Stimulated activated CD8-positive, alpha-beta memory T cell treated with anti-CD3 and anti-CD28 coated beads, Interleukin-7, amount 100 ng/mL, for 4 hours (primary cell): ENCODE measurements at regions not wholly inside any gene's neighbourhood (a gene's known extent, or its start where the extent isn't known, plus 50 kb on each side); places are given as distances from the start of the nearest gene placed in this dataset.
"Not testable (repeated sequence)": the region's sequence is repeated elsewhere in the genome, so short reads cannot be mapped to it uniquely, and the experiment has no call there.

Experiments used
- DNase-seq, 2 donors: peaks; one replicate each; pipeline ENCODE4 v3.0.0-alpha.2; 2020; ENCODE audit warnings: low read depth in 2 of 2

GRCh38 chr2:180695586-180696401 lies 284.6 kb upstream of the UBE2E3 start:
- DNase-seq: no peak

DNA sequence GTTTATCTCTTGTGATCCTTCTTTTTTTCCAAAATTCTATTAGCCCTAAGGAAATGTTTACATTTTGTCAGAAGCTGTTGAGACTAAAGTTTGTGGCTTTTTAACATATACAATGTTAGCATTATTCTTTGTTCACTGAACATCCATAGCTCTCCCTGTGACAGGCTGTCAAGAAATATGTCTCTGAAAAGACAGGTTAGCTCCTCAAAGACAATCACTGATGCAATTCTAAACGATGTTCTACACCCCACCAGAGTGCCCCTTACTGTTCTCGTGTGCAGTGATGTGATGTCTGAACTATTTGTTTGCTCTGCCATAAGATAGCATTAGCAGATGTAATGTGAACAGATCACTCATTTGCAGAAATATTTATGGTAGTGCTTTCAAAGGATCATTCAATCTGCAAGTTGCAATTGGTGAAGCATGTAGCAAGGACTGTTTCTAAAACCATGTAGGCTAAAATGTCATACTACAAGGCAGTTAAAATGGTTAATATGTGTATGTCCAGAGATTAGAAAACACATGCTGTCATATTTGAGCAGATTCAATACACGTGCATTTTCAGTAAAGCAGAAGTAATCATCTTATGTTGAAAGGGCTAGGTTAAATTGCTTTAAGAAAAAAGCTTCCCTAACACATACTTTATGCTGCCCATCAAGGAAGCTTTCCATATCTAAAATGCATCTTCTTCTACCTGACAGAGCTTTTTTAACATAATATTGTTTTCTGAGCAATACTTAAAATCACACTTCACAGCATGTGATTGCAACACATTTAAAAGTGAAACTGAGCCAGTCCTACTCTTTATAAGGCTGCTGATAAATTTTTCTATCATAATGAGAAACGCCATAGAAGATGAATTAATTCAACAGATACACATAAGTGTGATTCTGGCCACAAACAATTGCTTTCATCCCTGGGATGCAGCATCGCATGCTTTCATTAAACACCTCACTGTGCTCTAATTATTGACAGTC lies 285.7 kb upstream of the UBE2E3 start:
- no peak for DNase-seq

DNA sequence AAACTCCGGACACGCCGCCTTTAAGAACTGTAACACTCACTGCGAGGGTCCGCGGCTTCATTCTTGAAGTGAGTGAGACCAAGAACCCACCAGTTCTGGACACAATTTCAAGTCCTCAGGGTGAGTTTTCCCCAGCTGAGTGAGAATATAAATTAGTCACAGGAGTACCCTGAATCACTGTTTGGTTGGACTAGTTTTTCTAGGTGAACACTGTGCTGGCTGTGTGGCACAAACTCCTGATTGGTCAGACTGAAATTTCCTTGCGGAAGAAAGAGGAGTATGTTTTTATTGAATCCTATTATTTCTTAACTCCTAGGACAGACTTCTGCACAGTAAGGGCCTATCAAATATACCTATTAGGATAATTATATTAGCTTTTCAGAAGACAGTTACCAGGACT lies 288.1 kb upstream of the UBE2E3 start:
- DNase-seq: no peak

GRCh38 chr2:180691855-180692223 lies 288.6 kb upstream of the UBE2E3 start:
- not testable (repeated sequence) for DNase-seq

GRCh38 chr2:180691186-180691854 lies 289.1 kb upstream of the UBE2E3 start:
- DNase-seq: not testable (repeated sequence)

DNA sequence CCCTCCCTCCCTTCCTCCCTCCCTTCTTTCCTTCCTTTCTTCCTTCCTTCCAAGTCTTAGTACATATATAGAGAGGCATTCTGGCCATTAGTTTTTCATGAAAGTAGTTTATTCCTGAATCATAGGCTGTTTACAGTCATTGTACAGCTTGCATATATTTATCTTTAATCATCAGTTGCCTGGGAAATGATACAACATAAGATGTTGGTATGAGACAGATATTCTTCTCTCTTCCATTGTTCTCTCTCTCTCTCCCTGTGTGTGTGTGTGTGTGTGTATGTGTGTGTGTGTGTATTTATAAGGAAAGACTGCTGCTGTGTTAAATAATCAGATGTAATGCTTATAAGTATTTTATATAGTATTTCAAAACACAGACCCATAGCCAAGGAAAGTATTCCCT lies 289.8 kb upstream of the UBE2E3 start:
- no peak for DNase-seq

DNA sequence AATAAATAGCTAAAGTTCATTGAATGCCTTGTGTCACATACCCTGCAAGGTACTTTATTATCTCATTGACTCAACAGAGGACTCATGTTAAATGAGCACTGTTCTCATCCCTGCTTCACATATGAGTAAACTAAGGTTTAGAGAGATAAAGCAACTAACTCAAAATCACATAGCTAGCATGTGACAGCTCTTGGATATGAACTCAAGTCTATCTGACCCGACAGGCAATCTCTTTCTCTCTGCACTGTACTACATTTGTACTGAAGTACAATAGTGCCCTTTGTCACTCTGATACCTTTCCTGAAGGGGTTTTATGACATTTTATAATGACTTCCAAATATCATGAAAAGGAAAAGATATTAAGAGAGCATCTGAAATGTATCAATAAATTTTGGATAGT lies 297.5 kb upstream of the UBE2E3 start:
- DNase-seq: no peak

DNA sequence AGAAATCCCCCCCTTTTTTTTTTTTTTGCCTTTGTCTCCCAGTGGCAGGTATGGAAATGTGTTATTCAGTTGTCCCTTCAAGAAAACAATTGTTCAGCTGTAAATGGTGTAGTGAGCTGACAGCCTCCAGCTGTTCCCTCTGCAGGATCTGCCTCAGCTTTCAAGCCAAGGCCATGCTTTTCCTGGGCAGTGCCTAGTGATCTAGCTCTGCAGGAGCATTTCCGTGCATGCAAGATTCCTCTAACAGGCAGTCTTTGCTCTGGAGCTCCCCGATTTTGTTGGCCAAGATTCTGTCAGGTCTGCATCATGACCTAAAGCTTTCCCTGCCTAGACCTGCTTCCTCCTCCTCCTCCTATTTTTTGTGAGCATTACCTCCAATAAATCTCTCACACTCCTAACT lies 300.7 kb upstream of the UBE2E3 start:
- DNase-seq: no peak

- DNase-seq: no peak
These were observed 301.8 kb upstream of the UBE2E3 start for GRCh38 chr2:180678625-180678972.

GRCh38 chr2:180677930-180678624 lies 302.3 kb upstream of the UBE2E3 start:
- DNase-seq: no peak

DNA sequence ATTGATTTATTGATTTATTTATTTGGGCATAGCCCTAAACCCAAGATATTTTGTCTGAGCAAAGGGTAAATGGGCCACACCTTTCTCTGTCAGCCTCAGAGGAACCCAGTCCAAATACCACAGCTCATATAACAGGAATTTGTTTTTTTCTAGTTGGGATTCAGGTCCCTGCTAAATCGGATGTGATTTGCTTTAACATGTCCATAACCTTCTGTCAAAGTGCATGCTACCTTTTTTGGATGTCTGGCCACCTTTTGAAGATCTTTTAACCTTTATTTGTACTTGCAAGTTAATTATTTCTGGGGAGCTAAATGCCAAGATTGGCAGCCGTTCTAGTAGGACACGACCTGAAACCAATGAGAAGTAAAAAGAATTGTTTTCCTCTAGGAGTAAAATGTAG lies 303.2 kb upstream of the UBE2E3 start:
- DNase-seq: no peak

DNA sequence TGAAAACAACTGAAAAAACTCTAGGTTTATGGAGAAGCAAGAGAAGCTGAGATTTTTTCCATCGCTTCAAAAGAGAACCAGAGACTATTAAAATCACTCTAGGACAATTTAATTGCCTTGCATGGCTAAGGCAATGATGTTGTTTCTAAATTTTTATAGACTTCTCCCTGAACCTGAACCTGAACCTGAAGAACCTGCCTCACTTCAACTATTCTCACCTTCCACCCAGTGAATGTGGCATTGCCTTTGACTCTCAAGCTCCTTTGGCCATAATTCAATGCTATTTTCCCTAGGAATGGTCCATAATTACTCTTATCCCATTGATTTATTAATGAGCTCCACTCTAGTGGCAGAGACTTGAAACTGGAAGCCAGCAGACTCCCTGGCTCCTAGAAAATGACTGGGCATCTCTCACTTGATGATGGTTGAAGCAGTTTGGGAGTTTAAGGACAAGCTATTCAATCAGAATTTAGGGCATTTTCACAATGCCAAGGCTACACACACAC lies 303.8 kb upstream of the UBE2E3 start:
- no peak for DNase-seq

GRCh38 chr2:180675170-180675569 lies 305.2 kb upstream of the UBE2E3 start:
- DNase-seq: no peak

GRCh38 chr2:180672377-180672776 lies 308.0 kb upstream of the UBE2E3 start:
- no peak for DNase-seq

GRCh38 chr2:180670302-180671003 lies 310.0 kb upstream of the UBE2E3 start:
- DNase-seq: no peak

DNA sequence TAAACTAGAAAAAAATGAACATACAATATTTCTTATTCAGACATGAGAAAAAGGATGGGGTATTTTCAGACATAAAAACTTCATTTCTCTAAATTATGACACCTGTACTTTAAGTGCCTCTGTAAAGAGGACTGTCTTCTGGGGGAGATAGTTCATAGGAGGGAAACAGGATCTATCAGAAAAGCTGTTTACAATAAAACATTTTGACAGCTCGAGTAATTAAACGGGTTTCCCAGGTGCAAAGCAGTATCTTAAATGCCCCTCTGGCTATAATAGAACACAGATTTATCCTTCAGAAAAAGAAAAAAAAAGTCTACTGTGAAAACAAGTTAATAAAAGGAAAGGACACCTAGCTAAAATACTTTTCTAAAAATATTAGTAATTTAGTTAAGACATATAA lies 311.4 kb upstream of the UBE2E3 start:
- DNase-seq: no peak

DNA sequence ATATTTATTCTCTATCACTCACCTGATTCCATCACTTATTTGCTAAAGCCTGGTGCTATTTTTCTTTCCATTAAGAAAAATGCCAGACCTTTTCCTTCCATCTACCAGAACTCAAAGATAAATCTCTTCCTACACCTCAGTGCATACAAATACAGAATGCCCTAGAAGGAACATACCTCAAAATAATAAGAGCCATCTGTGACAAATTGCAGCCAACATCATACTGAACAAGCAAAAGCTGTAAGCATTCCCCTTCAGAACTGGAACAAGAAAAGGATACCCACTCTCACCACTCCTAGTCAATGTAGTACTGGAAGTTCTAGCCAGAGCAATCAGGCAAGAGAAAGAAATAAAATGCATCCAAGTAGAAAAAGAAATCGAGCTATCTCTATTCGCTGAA lies 315.9 kb upstream of the UBE2E3 start:
- no peak for DNase-seq

GRCh38 chr2:180662941-180663471 lies 317.4 kb upstream of the UBE2E3 start:
- DNase-seq: no peak

DNA sequence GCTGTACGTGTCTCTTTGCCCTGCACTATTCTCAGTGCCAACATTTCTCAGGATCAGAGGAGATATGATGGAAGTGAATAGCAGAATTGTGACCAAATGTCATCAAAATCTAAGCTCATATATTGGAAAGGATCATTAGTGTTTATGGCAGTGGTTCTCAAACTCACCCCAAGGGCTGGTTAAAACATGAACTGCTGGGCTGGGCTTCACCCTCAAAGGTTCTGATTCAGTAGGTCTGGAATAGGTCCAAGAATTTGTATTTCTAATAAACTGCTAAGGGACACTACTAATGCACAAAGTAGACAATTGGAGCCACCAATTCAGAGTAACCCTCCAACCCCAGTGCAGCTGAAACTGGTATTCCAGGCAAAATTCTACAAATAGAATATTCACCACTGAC lies 317.9 kb upstream of the UBE2E3 start:
- DNase-seq: no peak

DNA sequence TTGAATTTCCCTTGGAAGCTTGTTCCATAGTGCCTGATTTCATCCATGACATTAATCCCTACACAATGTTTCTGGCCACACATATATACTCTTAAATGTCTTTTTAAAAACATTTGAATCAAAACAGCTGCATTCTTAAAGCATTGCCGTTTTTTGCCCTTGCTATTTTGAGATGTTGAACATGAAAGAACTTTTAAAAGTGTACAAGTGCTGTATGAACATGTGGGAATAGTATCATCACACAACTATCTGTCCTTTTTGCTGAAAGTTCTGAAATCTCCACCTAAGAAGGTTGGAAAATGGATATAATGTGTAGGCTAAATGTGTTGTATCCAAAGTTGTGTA lies 318.7 kb upstream of the UBE2E3 start:
- no peak for DNase-seq
